HG03196 (cell line): ENCODE measurements at regions not wholly inside any gene's neighbourhood (a gene's known extent, or its start where the extent isn't known, plus 50 kb on each side); places are given as distances from the start of the nearest gene placed in this dataset.

Experiments used
- ATAC-seq: cut with Tn5 transposase; IDR thresholded peaks from one replicate; pipeline ENCODE4 v1.9.1; 2021; ENCODE audit not compliant: unreplicated experiment

DNA sequence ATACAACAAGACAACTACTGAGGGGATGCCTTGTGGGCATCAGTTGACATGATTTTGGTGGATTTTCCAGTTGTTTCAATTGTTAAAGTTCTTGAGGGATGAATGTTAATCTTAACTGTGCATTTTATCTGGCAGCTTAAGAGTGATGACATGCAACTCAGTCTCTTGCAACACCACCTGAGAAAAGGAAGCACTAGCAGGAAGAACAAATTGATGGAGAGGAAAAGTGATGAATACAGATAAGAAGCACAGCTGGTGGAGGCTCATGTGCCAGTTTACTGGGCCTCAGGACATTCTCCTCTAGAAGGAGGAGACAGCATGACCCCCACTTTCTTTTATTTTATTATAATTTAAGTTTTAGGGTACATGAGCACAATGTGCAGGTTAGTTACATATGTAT, 341.3 kb upstream of the RBMY1B start:
- no peak for ATAC-seq

GRCh38 chrY:21174697-21175463, 336.3 kb upstream of the RBMY1B start:
- no peak for ATAC-seq

DNA sequence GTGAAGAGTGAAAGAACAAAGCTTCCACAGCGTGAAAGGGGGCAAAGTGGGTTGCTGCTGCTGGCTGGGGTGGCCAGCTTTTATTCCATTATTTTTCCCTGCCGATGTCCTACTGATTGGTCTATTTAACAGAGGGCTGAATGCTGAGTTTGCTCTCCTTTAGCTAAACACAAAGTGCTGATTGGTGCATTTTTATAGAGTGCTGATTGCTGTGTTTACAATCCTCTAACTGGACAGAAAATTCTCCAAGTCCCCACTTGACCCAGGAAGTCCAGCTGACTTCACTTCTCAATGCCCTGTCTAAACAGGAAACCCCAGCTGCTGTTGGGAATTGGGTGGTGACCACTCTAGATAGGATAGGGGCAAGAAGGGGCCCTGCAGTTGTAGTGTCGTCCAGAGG, 335.6 kb upstream of the RBMY1B start:
- no peak for ATAC-seq

- ATAC-seq: no peak
Measured at GRCh38 chrY:21177306-21177800, 333.8 kb upstream of the RBMY1B start.

GRCh38 chrY:21178281-21178680, 332.9 kb upstream of the RBMY1B start:
- no peak for ATAC-seq

GRCh38 chrY:21180921-21181320, 330.2 kb upstream of the RBMY1B start:
- no peak for ATAC-seq

GRCh38 chrY:21184271-21184670, 326.9 kb upstream of the RBMY1B start:
- ATAC-seq: no peak

GRCh38 chrY:21185419-21186105, 325.6 kb upstream of the RBMY1B start:
- ATAC-seq: no peak

- no peak for ATAC-seq
Measured at GRCh38 chrY:21192694-21193093, 318.4 kb upstream of the RBMY1B start.

- ATAC-seq: no peak
Measured at GRCh38 chrY:21200246-21200645, 310.9 kb upstream of the RBMY1B start.

- ATAC-seq: peak; percentile 89
Measured at GRCh38 chrY:21227849-21228248, 283.3 kb upstream of the RBMY1B start.

DNA sequence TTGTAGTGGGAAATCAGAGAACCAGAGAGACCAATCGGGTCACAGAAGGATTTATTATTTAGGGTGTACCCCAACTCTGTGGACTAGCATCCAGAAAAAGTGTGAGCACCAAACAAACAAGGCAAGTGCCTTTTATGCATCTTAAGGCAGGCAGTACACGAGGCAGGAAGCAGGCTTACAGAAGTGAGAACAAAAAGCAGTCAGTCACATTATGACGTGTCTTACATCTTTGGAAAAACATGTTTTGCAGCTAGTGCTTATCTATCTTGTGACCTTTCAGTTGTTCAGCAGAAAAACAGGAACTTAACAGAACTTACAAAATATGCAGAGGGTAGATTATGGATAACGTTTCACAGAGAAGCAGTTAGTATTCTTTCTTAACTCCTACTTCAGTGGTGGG, 270.9 kb upstream of the RBMY1B start:
- ATAC-seq: peak; percentile 94

DNA sequence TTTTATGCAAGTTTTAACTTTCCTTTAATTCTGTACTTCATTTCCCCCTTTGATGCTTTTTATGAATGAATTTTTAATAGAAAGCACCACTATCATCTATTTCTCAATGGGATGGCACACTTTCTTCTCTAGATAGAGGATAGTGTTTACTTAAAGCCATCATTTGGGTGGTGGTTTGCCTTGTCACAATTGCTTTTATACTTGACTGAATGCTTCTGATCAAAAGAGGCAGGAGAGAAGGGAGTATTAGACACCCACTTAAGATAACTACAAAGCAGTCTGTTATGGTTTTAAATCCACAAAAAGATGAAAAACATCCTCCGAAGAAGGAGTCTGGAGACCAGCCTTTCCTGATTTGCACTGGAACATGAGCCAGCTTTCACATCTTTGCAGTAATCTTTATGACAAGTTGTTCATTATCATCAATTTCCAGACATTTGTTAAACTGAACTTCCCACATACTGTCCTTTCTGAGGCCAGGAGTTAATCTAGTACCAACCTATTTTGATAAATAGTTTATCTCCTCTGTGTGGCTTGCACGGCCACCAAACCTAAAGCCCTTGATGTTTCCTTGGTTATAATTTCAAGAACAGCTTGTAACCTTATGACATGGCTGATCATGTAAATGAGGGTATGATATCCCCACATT, 270.4 kb upstream of the RBMY1B start:
- ATAC-seq: no peak

DNA sequence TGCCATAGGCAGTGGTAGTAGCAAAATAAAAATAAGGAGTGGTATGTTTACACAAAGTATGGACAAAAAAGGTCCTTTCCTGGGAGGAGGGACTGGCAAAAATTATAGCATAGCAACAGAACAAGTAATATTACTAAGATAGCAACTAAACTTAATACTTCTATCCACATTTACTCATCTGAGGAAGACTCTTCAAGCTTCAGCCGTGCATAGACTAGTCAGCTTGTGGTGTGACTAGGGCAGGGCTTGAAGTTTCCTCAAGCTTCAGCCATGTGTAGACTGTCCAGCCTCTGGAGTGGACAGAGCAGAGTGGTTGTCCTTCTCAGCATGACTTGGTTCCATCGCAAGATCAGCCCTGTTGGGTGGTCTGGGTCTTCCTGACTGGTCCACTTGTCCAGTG, 268.3 kb upstream of the RBMY1B start:
- ATAC-seq: no peak

GRCh38 chrY:21246780-21247179, 264.4 kb upstream of the RBMY1B start:
- peak; percentile 21 for ATAC-seq

- no peak for ATAC-seq
Measured at GRCh38 chrY:21248591-21248990, 262.5 kb upstream of the RBMY1B start.

DNA sequence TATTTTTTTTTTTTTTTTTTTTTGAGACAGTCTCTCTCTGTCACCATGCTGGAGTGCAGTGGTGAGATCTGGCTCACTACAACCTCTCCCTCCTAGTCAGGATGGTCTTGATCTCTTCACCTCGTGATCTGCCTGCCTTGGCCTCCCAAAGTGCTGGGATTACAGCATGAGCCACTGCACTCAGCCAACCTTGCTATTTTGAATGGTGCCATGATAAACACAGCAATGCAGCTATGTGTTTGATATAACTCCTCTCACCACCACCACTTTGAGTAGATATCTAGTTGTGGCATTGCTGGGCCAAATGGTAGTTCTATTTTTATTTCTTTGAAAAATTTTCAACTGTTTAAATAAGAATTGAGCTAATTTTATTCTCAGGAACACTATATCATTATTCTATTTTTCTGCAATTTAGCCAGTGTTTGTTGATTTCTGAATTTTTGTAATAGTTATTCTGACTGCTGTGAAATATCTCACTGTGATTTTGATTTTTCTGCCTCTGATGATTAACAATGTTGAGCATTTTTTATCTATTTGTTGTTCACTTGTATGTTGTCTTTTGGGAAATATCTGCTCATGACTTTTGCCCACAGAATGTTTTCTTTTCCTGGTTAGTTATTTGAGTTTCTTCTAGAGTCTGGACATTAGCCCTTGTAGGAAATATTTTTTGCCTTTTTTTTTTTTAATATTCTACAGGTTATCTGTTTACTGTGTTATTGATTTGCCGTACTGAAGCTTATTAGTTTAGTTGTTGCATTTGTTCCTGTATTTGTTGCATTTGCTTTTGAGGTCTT, 257.5 kb upstream of the RBMY1B start:
- ATAC-seq: no peak

- ATAC-seq: no peak
Measured at GRCh38 chrY:21254476-21254875, 256.7 kb upstream of the RBMY1B start.

GRCh38 chrY:21256820-21257219, 254.3 kb upstream of the RBMY1B start:
- ATAC-seq: peak; percentile 84

GRCh38 chrY:21259707-21260106, 251.4 kb upstream of the RBMY1B start:
- no peak for ATAC-seq

GRCh38 chrY:21260325-21260724, 250.8 kb upstream of the RBMY1B start:
- ATAC-seq: no peak
